ENCODE measurements at regions not wholly inside any gene's neighbourhood (a gene's known extent, or its start where the extent isn't known, plus 50 kb on each side); places are given as distances from the start of the nearest gene placed in this dataset.

GRCh38 chr17:52647411-52647810, 488.9 kb upstream of the CA10 start:
- TF ChIP-seq, protein P1, sequence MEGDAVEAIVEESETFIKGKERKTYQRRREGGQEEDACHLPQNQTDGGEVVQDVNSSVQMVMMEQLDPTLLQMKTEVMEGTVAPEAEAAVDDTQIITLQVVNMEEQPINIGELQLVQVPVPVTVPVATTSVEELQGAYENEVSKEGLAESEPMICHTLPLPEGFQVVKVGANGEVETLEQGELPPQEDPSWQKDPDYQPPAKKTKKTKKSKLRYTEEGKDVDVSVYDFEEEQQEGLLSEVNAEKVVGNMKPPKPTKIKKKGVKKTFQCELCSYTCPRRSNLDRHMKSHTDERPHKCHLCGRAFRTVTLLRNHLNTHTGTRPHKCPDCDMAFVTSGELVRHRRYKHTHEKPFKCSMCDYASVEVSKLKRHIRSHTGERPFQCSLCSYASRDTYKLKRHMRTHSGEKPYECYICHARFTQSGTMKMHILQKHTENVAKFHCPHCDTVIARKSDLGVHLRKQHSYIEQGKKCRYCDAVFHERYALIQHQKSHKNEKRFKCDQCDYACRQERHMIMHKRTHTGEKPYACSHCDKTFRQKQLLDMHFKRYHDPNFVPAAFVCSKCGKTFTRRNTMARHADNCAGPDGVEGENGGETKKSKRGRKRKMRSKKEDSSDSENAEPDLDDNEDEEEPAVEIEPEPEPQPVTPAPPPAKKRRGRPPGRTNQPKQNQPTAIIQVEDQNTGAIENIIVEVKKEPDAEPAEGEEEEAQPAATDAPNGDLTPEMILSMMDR (tag by site-specific recombination; IDR thresholded peaks at IDR 0.05) = no peak
- TF ChIP-seq YY1 (tag by site-specific recombination; IDR thresholded peaks at IDR 0.05) (no peak), ZBTB20 (tag by site-specific recombination; IDR thresholded peaks at IDR 0.05) (no peak), ZFP41 (tag by site-specific recombination; IDR thresholded peaks at IDR 0.05; ENCODE audit: borderline replicate concordance) (no peak), AEBP2 (tag by site-specific recombination; IDR thresholded peaks at IDR 0.05; ENCODE audit: borderline replicate concordance) (no peak), ZNF24 (tag by site-specific recombination; IDR thresholded peaks at IDR 0.05) (no peak), ZNF416 (tag by site-specific recombination; IDR thresholded peaks at IDR 0.05) (no peak)
- TF ChIP-seq, protein P2, sequence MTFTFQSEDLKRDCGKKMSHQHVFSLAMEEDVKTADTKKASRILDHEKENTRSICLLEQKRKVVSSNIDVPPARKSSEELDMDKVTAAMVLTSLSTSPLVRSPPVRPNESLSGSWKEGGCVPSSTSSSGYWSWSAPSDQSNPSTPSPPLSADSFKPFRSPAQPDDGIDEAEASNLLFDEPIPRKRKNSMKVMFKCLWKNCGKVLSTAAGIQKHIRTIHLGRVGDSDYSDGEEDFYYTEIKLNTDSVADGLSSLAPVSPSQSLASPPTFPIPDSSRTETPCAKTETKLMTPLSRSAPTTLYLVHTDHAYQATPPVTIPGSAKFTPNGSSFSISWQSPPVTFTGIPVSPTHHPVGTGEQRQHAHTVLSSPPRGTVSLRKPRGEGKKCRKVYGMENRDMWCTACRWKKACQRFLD (tag by site-specific recombination; IDR thresholded peaks at IDR 0.05) = no peak
